ENCODE measurements at regions not wholly inside any gene's neighbourhood (a gene's known extent, or its start where the extent isn't known, plus 50 kb on each side); places are given as distances from the start of the nearest gene placed in this dataset.
"Not testable (repeated sequence)": the region's sequence is repeated elsewhere in the genome, so short reads cannot be mapped to it uniquely, and the experiment has no call there.

DNA sequence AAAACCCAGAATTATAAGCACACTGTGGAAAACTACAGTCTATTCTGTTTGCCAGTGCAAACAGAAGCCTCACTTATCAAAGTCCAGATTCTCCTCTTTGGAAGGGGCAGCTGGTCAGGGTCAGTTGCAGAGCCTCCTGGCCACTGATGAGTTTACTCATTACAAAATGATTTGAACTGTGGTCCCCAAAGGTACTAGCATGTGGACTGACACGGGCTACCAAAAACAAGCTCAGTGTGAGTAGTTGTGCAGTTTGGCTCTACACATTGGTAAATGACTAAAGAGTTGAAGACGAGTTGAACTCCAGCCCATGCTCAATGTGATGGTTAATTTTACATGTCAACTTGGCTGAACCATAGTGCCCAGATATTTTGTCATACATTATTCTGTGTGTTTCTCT, 221.5 kb downstream of the ZIC4 start:
- intact Hi-C loops (cut with DNase I, micrococcal nuclease): no loop called here
- ATAC-seq: no peak
- no peak for DNase-seq

DNA sequence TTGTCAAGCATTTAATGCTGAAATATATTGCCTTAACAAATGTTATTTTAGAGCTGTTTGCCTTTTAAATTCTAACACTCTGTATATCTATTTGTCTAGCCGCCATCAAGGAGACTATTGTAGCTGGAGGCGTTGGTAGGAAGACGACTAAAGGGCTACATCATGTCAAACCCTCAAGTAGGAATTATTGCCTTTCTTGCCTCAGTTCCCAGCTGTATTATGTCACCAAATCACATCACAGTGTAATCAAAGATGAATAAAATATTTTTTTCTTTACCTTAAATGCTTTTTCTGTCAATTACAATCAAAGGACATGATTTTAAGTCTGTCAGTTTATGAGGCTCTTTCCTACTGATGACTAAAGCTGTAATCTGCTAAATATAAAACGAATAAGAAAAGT, 233.1 kb downstream of the ZIC4 start:
- no peak for ATAC-seq
- intact Hi-C loops (cut with DNase I, micrococcal nuclease): no loop called here
- DNase-seq: no peak

DNA sequence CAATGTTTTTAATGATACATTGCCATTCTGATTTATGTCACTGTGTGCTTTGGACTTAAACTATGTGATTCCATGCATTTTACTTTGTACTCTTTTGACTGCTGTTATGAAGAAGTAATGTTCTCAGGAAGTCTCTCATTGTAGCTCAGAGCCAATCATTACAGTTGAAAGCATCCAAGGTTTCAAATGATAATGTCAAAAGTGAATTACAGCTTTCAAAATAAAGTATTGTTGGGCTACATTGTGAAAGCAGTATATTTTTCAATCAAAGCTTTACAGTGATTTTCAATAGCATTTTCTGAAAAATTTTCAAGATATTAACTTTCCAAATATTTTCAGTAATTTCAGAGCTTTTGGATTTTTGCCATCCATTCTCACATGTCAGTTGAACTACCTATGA, 243.6 kb downstream of the ZIC4 start:
- ATAC-seq (no peak), DNase-seq (no peak)
- intact Hi-C loops (cut with DNase I, micrococcal nuclease): no loop called here

- intact Hi-C loops (cut with DNase I, micrococcal nuclease): no loop called here
- ATAC-seq (no peak), DNase-seq (no peak)
These were observed 244.5 kb downstream of the ZIC4 start for GRCh38 chr3:147161833-147162232.

DNA sequence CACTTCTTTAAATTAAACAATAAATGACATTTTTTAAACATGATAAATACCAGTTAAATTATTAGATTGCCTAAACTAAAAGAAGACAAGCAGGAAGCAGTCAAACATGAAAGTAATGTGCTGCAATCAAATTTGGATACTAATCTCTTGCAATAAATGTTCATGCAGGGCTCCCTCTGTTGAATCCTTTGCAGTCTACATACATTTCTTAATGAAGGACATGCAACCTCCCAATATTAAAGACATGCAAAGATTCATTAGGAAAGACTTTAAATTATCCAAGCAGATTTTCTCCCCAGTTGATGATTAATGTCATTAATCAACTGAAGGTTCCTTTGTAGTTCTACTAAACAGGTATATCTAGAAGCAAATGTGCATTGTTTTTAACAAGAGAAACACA, 245.4 kb downstream of the ZIC4 start:
- intact Hi-C loops (cut with DNase I, micrococcal nuclease): no loop called here
- no peak for ATAC-seq
- DNase-seq: no peak

DNA sequence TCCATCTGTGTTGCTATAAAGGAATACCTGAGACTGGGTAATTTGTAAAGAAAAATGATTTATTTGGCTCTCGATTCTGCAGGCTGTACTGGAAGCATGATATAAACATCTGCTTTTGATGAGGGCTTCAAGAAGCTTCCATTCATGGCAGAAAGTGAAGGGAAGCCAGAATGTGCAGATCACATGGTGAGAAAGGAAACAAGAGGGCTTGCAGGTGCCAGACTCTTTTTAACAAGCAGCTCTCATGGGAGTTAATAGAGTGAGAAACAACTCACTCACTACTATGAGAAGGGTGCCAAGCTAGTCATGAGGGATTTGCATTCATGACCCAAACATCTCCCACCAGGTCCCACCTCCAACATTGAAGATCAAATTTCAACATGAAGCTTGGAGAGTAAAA, 247.2 kb downstream of the ZIC4 start:
- intact Hi-C loops (cut with DNase I, micrococcal nuclease): no loop called here
- ATAC-seq: no peak
- DNase-seq: no peak

GRCh38 chr3:147157631-147158030, 248.7 kb downstream of the ZIC4 start:
- ATAC-seq: no peak
- no peak for DNase-seq
- intact Hi-C loops (cut with DNase I, micrococcal nuclease): no loop called here

GRCh38 chr3:147154988-147155387, 251.4 kb downstream of the ZIC4 start:
- ATAC-seq; intact Hi-C loops (cut with DNase I, micrococcal nuclease); DNase-seq: not testable (repeated sequence)

DNA sequence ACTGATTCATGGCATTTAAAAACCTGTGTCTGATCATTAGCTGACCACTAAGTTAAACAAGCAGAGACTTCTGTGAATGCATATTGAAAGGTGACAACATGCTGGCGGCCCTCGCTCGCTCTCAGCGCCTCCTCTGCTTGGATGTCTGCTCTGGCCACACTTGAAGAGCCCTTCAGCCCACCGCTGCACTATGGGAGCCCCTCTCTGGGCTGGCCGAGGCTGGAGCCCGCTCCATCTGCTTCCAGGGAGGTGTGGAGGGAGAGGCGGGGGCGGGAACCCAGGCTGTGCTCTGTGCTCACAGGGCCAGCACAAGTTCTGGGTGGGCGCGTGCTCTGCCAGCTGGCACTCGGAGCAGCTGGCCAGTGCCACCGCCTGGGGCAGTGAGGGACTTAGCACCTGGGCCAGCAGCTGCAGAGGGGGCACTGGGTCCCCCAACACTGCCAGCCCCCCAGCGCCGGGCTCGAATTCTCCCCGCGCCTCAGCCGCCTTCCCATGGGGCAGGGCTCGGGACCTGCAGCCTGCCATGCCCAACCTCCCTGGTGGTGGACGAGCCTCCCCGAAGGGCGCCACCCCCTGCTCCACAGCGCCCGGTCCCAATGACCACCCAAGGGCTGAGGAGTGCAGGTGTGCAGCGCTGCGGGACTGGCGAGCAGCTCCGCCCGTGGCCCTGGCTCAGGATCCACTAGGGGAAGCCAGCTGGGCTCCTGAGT, 252.4 kb downstream of the ZIC4 start:
- DNase-seq (no peak), ATAC-seq (no peak)
- intact Hi-C loops (cut with DNase I, micrococcal nuclease): no loop called here

DNA sequence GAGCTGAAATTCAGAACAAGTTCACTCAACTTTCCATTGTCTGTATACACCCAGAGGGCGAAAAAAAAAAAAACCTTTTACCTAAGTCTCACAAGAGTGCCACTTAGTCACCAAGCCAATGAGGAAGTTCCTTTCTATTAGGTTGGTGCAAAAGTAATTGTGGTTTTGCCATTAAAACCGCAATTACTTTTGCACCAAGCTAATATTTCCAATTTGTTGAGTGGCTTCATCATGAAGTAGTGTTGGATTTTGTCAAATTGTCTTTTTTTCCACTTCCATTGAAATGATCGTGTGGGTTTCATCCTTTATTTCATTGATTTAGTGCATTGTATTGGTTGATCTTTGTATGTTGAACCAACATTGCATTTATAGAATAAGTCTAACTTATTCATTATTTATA, 253.9 kb downstream of the ZIC4 start:
- intact Hi-C loops (cut with DNase I, micrococcal nuclease): no loop called here
- DNase-seq: no peak
- no peak for ATAC-seq

DNA sequence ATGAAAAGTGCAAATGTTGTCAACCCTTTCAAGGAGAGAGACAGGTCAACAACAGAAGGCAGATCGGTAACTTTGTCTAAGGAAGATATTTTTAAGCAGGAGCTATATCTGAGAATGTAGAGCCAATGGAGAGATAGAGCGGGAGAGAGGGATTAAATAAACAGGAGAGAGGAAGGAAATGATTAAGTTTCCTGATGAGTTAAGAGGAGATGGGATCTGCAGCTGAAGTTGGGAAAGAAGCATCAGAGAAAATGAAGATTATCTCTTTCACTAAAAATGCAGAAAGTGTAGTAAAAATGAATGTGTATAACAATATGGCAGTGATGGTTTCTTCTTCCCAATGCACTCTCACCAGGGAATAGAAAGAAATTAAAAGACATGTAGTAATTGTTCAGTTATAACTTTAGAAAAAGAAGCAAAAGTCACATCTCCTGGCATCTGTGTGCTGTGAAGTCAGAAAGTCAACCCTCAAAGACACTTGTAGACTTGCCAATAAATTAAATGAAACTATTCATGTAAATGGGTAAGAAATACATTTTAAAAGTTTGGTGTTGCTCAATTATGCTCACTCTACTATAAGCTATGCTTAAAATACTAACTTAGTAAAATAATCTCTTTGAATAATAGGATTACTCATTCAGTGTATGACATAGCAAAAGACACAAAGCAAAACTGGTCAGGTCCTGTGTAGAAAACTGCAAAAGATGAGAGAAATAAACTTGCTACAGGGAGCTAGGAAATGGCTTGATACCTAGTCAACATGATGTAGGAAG, 264.6 kb downstream of the ZIC4 start:
- DNase-seq: no peak

GRCh38 chr3:147139341-147139740, 267.0 kb downstream of the ZIC4 start:
- intact Hi-C loops (cut with DNase I, micrococcal nuclease): no loop called here
- ATAC-seq: no peak
- DNase-seq: no peak

More for the DNA sequence above, 264.6 kb downstream of the ZIC4 start:
- intact Hi-C loops (cut with DNase I, micrococcal nuclease): no loop called here
- ATAC-seq: no peak

DNA sequence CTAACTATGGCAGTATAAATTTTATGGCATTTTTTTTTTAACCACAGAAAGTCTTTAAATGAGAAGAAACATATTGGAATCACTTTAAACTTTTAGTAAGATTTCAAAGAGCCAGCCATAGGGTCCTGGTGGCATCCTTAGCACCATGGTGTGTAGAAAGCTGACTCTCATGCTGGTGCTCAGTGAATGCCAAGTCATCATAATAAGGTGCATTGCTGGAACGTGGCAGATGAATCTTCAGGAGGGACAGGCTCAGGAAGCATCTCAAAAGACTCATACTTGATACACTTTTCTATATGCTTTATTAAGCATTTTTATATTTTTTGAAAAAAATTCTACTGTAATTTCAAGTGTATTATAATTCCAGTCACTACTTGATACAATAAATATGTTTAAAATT, 274.2 kb downstream of the ZIC4 start:
- no peak for ATAC-seq
- intact Hi-C loops (cut with DNase I, micrococcal nuclease): no loop called here
- no peak for DNase-seq

DNA sequence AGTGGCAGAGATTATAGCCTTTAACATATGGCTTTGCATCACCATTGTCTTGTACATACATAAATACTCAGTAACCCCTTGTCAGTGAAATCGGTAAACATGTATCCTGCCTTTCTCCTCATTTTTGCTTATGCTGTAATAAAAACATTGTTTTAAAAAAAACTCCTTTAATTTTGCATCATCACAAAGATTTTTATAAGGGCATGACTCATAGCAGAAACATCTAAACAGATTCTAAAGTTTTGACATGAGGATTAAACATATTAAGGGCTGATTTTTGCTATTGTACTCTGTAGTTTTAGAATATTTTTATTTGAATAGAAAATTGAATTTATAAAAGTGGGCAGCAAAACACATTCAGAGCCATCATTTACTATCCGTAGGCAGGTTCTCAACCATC, 275.9 kb downstream of the ZIC4 start:
- DNase-seq (no peak), ATAC-seq (no peak)
- intact Hi-C loops (cut with DNase I, micrococcal nuclease): no loop called here

DNA sequence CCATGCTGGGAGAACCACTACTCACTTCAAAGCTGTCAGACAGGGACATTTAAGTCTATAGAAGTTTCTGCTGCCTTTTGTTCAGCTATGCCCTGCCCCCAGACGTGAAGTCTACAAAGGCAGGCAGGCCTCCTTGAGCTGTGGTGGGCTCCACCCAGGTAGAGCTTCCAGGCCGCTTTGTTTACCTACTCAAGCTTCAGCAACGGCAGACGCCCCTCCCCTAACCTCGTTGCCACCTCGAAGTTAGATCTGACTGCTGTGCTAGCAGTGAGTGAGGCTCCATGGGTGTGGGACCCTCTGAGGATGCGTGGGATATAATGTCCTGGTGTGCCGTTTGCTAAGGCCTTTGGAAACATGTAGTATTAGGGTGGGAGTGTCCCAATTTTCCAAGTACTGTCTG, 276.7 kb downstream of the ZIC4 start:
- intact Hi-C loops (cut with DNase I, micrococcal nuclease): no loop called here
- ATAC-seq (no peak), DNase-seq (no peak)

DNA sequence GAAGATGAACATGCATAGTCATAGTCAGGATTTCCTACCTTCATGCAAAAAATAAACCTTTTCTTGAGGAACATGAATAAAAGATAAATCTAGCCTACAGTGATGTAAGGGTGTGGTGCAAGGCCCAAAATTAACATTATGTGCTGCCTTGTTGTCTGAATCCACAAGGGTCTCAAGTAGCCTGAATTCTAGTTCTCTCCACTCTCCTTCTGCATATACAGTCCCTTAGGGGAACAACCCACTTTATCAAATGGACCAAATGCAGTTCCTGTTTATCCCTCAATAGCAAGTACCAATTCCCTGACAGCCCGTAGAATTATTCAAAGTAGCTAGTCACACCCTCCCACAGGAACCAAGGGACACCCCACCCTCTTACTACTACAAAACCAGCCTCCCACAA, 284.0 kb downstream of the ZIC4 start:
- intact Hi-C loops (cut with DNase I, micrococcal nuclease): no loop called here
- DNase-seq: no peak
- ATAC-seq: no peak

DNA sequence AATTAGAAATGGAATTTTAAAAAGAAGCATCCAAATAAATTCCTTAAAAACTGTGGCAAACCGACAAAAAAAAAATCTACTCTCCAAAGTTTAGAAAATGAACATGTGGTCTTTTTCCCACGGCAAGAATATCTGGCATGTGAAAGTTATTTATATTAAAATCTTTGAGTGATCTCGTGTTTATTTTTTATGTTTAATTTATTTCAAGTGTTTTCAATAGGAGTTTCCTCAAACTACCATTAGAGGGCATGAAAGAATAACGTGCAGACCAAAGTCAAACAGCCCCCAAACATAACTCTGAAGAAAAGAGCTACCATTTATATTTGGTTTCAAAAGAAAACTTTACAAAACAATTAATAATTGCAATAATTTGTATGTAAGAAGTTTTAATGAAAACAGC, 286.4 kb downstream of the ZIC4 start:
- no peak for ATAC-seq
- intact Hi-C loops (cut with DNase I, micrococcal nuclease): no loop called here
- DNase-seq: no peak

DNA sequence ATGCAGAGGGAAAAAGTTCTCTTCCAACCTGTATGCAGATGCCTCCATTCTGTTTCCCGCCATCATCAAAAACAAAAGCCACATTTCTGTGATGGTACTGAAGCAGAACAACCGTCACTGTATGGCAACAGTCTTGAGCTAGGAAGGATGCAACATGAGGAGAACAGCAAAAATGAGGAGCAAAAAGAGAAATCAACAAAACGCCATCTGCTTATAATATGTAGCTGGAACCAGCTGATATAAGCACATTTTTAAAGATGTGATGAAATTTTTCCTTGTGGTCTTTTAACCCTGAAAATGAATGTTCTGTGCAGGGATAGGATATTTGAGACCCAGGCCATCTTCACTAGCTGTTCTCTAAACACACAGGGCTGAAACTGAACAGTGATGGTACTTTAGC, 287.0 kb downstream of the ZIC4 start:
- intact Hi-C loops (cut with DNase I, micrococcal nuclease): no loop called here

GRCh38 chr3:147118611-147119010, 287.7 kb downstream of the ZIC4 start:
- DNase-seq: no peak
- no peak for ATAC-seq
- intact Hi-C loops (cut with DNase I, micrococcal nuclease): no loop called here

More for the DNA sequence above, 287.0 kb downstream of the ZIC4 start:
- no peak for ATAC-seq
- no peak for DNase-seq

DNA sequence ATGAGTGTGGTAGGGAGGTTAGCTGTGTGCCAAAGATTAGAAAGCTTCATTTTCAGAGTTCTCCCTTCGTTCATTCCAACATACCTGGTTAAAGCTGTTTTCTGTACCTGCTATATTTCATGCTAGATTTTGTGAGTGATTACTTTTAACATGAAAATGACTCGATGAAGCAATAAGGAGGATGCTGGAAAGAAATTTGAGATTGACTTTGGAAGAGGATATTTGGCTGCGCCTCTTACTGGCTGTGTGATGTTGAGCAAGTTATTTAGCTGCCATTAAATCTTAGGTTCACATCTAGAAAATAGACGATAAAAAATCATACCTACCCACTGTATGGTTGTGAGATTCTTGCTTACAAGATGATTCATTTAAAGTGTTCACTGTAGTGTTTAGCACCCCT, 288.7 kb downstream of the ZIC4 start:
- ATAC-seq: no peak

More for the DNA sequence above, 288.7 kb downstream of the ZIC4 start:
- no peak for DNase-seq
- intact Hi-C loops (cut with DNase I, micrococcal nuclease): no loop called here

Data from left colon (tissue), 2 donors.